ENCODE measurements at regions not wholly inside any gene's neighbourhood (a gene's known extent, or its start where the extent isn't known, plus 50 kb on each side); places are given as distances from the start of the nearest gene placed in this dataset.

DNA sequence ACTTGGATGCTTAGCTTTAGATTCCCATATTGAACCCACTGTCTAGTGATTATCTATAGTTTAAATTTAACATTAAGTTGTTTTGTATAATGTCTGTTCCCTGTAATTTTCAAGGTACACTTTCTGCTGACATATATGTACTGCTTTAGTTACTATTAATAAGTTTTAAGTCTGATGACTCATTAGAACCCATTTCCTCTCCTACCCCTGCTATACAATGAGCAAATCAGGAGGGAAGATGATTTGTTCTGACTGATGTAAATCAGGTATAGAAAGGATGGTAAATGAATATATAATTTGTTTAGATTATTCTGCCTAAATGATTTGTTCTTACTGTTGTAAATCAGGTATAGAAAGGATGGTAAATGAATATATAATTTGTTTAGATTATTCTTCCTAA is 691.8 kb downstream of the NXPH1 start:
- TF ChIP-seq, protein P1, sequence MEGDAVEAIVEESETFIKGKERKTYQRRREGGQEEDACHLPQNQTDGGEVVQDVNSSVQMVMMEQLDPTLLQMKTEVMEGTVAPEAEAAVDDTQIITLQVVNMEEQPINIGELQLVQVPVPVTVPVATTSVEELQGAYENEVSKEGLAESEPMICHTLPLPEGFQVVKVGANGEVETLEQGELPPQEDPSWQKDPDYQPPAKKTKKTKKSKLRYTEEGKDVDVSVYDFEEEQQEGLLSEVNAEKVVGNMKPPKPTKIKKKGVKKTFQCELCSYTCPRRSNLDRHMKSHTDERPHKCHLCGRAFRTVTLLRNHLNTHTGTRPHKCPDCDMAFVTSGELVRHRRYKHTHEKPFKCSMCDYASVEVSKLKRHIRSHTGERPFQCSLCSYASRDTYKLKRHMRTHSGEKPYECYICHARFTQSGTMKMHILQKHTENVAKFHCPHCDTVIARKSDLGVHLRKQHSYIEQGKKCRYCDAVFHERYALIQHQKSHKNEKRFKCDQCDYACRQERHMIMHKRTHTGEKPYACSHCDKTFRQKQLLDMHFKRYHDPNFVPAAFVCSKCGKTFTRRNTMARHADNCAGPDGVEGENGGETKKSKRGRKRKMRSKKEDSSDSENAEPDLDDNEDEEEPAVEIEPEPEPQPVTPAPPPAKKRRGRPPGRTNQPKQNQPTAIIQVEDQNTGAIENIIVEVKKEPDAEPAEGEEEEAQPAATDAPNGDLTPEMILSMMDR (IDR thresholded peaks at IDR 0.05; ENCODE audit: borderline replicate concordance, extremely low read depth, low read length, poor library complexity, severe bottlenecking), result no peak
- TF ChIP-seq EZH2 (IDR thresholded peaks at IDR 0.05; ENCODE audit: borderline replicate concordance, low read depth, low read length, severe bottlenecking), result no peak
